ENCODE measurements at regions not wholly inside any gene's neighbourhood (a gene's known extent, or its start where the extent isn't known, plus 50 kb on each side); places are given as distances from the start of the nearest gene placed in this dataset.

GRCh38 chr2:137737559-137737958 is 226.7 kb upstream of the HNMT start:
- TF ChIP-seq CTCF (conservative IDR thresholded peaks at IDR 0.05) (no peak), EZH2 (IDR thresholded peaks at IDR 0.05; ENCODE audit: low read depth) (no peak)
